HG03521 (cell line): ENCODE measurements at regions not wholly inside any gene's neighbourhood (a gene's known extent, or its start where the extent isn't known, plus 50 kb on each side); places are given as distances from the start of the nearest gene placed in this dataset.
"Not testable (repeated sequence)": the region's sequence is repeated elsewhere in the genome, so short reads cannot be mapped to it uniquely, and the experiment has no call there.

Experiments
- ATAC-seq: cut with Tn5 transposase; IDR thresholded peaks from one replicate; pipeline ENCODE4 v1.9.1; 2021; ENCODE audit warnings: mild to moderate bottlenecking, moderate library complexity; ENCODE audit not compliant: unreplicated experiment

GRCh38 chr6:149127212-149127611 lies 190.3 kb upstream of the TAB2 start:
- ATAC-seq = no peak

- ATAC-seq = no peak
Observed at GRCh38 chr6:149128489-149129145, 188.9 kb upstream of the TAB2 start.

GRCh38 chr6:149129371-149130077 lies 188.0 kb upstream of the TAB2 start:
- no peak for ATAC-seq

GRCh38 chr6:149130090-149130489 lies 187.4 kb upstream of the TAB2 start:
- no peak for ATAC-seq

GRCh38 chr6:149130508-149130907 lies 187.0 kb upstream of the TAB2 start:
- no peak for ATAC-seq

GRCh38 chr6:149131891-149132290 lies 185.6 kb upstream of the TAB2 start:
- no peak for ATAC-seq

- no peak for ATAC-seq
Observed at GRCh38 chr6:149132336-149132735, 185.2 kb upstream of the TAB2 start.

- no peak for ATAC-seq
Observed at GRCh38 chr6:149134511-149134933, 183.0 kb upstream of the TAB2 start.

- no peak for ATAC-seq
Observed at GRCh38 chr6:149135809-149136208, 181.7 kb upstream of the TAB2 start.

- ATAC-seq = no peak
Observed at GRCh38 chr6:149136273-149136912, 181.1 kb upstream of the TAB2 start.

GRCh38 chr6:149136913-149137286 lies 180.6 kb upstream of the TAB2 start:
- ATAC-seq = no peak

GRCh38 chr6:149137594-149137993 lies 179.9 kb upstream of the TAB2 start:
- no peak for ATAC-seq

- ATAC-seq = no peak
Observed at GRCh38 chr6:149138089-149138488, 179.4 kb upstream of the TAB2 start.

GRCh38 chr6:149138699-149139294 lies 178.7 kb upstream of the TAB2 start:
- ATAC-seq = no peak

- no peak for ATAC-seq
Observed at GRCh38 chr6:149139782-149140136, 177.8 kb upstream of the TAB2 start.

GRCh38 chr6:149140137-149140909 lies 177.2 kb upstream of the TAB2 start:
- ATAC-seq = peak; percentile 64

GRCh38 chr6:149140910-149141290 lies 176.6 kb upstream of the TAB2 start:
- no peak for ATAC-seq

- no peak for ATAC-seq
Observed at GRCh38 chr6:149142924-149143429, 174.5 kb upstream of the TAB2 start.

- ATAC-seq = not testable (repeated sequence)
Observed at GRCh38 chr6:149145800-149146199, 171.7 kb upstream of the TAB2 start.

GRCh38 chr6:149147195-149147594 lies 170.3 kb upstream of the TAB2 start:
- no peak for ATAC-seq
